ENCODE measurements at regions not wholly inside any gene's neighbourhood (a gene's known extent, or its start where the extent isn't known, plus 50 kb on each side); places are given as distances from the start of the nearest gene placed in this dataset.
"Not testable (repeated sequence)": the region's sequence is repeated elsewhere in the genome, so short reads cannot be mapped to it uniquely, and the experiment has no call there.

DNA sequence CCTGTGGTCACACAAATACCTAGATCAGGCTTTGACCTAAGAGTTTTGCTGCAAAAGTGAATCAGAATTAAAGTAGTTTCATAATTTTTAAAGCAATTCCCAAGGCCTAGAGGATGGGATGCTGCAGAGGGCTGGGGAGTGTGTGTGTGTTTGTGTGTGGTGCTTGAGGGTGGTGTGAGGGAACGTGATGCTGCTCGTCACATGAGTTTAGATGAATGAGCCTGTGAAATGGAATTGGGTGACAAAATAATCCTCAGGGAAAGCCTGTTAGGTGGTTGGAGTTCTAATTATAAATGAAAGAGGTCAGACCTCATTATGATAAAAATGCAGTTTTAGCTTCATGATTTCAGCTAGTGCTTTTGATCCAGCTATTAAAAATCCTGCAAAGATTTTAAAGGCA, 87.5 kb upstream of the TMEM170B start:
- DNase-seq, result no peak

DNA sequence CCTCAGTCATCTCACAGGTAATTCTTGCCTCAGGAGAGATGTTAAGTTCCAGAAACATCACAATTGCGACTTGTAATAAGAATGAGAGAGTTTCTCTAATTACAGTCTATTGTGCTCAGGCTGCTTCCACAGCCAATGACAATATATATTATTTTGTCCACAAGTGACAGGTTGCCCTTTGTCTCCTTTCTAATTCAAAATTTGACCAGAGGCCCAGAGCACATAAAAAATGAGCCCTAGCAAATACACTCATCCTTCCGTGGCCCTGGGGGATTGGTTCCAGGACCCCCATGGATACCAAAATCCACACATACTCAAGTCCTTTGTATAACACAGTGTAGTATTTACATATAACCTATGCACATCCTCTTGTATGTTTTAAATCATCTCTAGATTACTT, 88.1 kb upstream of the TMEM170B start:
- no peak for DNase-seq

DNA sequence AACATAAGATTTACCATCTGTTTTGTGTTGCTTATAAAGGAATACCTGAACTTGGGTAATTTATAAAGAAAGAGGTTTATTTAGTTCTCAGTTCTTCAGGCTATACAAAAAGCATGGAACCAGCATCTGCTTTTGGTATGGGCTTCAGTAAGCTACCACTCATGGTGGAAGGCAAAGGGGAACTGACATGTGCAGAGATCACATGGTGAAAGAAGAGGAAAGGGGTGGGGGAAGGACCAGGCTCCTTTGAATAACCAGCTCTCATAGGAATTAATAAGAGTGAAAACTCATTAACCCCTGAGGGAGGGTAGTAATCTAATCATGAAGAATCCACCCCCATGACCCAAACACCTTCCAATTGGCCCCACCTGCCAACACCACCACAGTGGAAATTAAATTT, 89.5 kb upstream of the TMEM170B start:
- no peak for DNase-seq

DNA sequence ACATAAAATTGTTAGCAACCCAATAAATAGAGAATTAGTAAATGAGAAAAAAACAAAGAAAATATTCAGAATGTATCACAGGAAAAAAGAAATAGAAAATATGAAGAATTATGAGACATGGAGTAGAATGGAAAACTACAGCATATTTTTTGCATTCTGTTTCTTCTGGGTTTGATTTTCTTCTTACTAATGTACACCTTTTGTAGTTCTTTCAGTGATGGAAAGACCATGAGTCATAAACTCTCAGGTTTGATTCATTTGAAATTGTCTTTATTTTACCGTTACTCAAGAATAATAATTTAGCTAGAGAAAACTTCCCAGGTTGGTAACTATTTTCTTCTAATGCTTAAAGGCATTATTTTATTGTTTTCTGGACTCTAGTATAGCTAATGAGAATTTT, 90.3 kb upstream of the TMEM170B start:
- no peak for DNase-seq

DNA sequence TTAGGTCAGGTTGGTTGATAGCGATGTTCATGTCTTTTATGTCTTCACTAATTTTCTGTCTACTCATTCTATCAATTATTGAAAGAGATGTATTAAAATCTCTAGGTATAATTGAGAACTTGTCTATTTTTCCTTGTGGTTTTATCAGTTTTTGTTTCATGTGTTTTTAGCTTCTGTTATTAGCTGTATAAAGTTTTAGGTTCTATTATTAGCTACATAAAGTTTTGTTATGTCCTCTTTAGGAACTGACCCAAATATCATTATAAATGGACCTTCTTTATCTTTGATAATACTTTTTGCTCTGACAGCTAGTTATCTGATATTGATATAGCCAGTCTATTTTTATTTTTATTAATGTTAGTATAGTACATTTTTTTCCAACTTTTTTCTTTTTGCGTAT, 92.4 kb upstream of the TMEM170B start:
- DNase-seq, result no peak

DNA sequence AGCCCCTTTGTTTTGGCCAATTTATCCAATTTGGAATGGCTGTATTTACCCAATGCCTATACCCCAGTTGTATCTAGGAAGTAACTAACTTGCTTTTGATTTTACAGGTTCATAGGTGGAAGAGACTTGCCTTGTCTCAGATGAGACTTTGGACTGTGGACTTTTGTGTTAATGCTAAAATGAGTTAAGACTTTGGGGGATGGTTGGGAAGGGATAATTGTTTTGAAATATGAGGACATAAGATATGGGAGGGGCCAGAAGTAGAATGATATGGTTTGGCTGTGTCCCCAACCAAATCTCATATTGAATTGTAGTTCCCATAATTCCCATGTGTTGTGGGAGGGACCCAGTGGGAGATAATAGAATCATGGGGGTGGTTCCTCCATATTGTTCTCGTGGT, 94.4 kb upstream of the TMEM170B start:
- not testable (repeated sequence) for DNase-seq

DNA sequence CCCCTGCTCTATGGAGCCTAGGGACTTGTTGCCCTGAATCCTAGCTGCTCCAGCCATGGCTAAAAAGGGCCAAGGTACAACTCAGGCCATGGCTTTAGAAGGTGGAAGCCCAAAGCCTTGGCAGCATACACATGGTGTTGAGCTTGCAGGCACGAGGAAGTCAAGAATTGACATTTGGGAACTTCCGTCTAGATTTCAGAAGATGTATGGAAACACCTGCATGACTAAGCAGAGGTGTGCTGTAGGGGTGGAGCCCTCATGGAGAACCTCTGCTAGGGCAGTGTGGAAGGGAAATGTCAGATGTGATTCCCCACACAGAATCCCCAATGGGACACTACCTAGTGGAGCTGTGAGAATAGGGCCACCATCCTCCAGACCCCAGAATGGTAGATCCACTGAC, 95.1 kb upstream of the TMEM170B start:
- no peak for DNase-seq

DNA sequence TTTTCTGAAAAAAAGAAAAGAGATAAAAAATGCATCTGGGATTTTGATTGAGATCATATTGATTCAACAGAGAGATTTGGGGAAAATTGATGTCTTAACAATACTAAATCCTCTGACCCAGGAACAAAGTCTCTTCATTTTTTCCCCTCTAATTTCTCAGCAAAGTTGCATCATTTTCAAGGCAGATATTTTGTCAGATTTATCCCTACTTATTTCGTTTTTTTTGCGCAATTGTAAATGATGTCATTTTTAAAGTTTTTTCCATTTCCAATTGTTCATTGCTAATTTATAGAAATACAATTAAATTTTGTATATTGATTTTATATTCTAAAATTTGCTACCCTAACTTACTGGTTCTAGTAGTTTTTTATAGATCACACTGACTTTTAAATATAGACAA, 97.7 kb upstream of the TMEM170B start:
- DNase-seq, result no peak

DNA sequence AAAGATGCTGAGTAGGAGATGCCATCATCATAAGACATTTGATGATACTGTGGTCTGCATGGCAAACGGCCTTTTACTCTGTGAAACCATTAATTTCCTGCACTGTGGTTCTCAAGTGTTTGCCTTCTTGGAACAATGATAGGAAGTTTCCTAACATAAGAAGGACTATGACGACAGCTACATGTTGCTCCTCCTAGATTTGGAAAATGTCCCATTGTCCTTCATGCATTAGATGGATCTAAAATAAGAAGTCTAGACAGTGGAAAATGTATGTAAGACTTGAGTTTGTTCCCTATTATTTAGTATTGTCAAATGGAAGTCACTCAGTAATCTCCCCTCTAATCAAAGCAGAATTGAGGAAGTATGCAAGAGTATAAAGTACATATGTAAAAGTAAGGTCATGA, 98.5 kb upstream of the TMEM170B start:
- no peak for DNase-seq

DNA sequence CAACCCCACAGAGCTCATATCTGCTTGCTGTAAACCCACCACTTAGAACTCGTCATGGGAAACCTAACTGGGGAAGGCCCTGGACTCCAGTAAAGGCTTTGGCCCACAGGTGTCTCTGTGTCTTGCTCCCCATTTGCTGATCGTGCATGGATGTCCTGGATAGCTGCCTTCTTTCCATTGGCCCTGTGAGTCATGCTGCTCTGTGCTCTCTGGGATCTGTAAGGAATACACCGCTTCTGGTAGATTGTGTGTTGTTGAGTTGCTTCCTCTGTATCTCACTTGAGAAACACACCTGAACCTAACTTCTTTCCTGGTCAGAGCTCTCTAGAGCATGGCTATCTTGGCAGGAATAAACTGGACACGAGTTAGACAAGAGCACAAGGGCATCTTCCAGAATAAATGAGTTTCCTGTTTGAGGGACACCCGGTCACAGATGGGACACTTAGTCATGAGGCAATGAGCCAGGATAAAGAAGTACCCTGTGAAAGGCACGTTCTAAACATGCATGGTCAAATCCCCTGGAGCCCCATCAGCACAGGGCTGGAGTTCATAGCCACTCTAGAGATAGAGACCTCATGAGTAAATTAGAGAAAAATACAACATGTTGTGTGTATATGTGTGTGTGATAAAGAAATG, 99.6 kb upstream of the TMEM170B start:
- peak; percentile 83 for DNase-seq

DNA sequence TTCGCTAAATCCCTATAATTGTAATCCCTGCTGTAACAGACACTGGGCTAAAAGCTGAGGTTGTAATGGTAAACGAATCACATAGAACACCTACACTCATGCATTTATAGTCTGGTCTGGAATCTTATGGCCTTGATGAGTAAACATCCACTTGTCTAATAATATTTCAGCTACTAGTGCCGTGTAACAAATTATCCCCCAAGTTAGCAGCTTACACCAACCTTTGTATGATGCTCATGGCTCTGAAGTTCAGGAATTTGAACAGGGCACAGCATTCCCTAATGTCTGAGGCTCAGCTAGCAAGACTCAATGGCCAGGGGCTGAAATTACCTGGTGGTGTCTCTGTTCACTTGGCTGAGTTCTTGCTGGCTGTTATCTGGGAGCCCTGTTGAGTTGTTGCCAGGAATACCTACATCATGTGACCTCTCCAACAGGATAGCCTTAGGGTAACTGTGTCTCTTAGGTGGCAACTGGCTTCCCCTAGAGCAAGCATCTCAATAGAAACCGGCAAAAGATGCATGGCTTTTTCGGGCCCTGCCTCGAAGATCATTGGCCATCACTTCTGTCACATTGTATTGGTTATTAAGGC, 100.9 kb upstream of the TMEM170B start:
- DNase-seq, result no peak

DNA sequence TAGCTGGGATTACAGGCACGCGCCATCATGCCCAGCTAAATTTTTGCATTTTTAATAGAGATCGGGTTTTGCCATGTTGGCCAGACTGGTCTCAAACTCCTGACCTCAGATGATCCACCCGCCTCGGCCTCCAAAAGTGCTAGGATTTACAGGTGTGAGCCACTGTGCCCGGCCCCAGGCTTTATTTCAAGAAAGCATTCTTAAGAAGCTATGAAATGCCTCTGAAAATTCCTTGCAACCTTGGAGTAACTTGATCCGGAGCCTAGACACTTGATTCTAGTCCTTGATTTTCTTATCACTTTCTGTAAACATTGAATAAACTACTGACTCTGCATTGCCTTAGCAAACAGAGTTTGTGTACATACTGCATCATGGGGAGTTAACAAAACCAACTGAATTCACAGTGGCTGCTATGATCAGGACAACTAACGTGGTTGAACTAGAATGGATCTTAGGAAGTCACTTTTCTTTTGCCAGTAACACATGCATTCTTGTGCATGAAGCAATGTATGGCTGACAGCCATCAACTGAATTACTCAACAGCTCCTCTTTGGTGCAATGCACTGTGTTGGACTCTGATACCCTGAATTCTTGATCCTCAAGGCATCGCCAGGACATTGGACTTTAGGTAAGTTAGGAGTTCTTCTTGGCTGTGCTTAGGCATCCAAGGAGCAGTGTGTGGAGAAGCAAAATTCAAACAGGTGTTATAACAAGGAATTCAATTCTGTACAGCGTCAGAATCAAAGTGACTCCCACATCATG, 102.8 kb upstream of the TMEM170B start:
- peak; percentile 80 for DNase-seq

DNA sequence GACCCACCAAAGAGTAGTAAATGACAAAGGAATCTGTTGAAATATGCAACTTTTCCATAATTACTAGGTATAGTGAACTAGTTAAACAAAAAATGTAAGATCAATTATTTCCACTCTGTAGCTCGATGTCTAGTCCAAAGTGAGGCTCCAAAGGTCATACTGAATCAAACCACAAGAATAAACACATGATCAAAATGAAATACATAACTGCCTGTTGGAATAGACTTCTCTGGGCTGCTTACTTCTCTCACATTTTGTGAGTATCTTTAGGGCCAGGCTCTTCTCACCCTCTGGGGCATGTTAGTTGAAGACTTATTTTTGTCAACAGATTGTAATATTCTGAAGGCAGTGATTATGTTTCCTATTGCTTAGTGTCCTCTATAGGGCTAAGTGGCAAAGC, 103.7 kb upstream of the TMEM170B start:
- no peak for DNase-seq

DNA sequence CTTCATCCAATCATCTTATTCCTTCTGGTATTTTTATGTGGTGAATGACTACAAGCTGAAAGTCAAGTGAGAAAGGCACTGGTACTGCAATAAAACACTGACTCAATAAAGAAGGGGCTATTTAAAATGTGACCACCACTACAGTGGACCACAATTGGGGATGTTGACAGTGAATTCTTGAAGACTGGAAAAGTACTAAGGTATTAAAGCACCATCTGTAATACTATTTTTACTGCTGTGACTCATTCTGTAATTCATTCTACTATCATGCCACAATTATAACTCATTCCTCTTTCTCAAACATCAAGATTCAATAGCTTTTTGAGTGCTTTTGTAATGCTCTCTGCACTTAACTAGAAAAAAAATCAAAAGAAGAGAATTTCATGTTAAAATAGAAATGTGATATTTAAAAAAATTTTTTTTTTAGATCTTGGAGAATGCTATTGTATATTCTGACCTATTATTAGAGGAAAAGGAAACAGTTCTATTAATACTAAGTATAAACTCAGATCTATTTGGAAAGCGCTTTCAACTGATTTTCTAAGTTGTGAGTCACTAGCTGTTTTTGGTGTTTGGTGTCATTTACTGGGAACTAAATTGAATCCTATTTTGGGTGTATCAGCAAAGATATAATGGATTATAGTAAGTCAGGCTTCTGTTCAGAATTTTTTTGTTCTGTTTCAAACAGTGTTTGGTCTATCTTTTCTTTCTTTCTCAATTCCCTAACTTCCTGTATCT, 104.7 kb upstream of the TMEM170B start:
- peak; percentile 95 for DNase-seq

DNA sequence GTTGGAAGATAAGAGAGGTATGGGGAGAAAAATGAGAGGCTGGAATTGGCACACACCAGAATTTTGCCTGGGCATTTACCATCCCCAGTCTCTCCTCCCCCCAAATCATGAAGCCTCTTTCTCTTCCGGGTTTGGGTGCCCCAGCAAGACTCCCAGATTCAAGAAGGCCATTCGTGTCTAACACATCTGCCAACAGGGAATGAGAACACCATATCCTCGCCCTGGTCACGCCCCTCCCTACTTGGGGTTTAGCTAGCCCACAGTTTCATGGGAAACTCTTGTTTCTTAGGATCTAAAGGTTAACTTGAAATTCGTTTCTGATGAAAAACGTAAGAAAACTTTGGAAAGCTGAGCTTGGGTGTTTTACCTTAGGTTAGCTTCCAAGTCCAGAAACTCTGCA, 105.5 kb upstream of the TMEM170B start:
- no peak for DNase-seq

DNA sequence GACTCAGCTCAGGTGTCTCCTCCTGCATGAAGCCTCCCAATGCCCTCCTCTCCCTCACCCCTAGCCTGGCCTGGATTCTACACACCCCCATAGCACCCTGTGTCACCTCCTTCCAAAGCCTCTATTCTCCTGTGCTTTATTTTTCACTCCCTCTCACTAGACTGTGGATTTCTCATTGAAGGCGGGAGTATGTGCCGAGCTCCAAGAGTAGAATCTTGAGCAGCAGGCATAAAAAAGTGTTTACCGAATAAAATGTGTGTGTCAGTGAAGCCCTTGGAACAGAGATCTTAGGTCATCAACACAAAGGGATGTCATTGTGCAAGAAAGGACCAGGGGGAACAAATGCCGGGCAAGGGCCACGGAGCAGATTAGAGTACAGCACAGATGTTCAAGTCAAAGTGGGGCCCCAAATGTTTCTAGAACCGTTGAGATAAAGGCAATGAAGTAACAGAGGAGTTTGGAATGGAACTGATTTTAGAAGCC, 106.1 kb upstream of the TMEM170B start:
- DNase-seq, result no peak

DNA sequence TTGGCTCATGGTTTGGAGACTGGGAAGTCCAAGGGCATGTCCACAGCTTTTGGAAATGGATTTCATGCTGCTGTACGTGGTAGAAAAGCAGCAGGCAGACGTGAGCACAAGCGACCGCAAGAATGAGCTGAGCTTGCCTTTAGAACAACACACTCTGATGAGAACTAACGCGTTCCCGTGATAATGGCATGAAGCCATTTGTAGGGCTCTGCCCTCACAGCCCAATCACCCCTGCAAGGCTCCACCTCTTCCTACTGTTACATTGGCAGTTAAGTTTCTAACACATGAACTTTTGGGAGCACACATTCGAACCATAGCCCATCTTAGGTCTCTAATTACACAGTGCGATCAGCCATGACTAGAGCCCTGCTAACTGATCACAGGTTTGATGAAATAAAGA, 107.5 kb upstream of the TMEM170B start:
- no peak for DNase-seq

DNA sequence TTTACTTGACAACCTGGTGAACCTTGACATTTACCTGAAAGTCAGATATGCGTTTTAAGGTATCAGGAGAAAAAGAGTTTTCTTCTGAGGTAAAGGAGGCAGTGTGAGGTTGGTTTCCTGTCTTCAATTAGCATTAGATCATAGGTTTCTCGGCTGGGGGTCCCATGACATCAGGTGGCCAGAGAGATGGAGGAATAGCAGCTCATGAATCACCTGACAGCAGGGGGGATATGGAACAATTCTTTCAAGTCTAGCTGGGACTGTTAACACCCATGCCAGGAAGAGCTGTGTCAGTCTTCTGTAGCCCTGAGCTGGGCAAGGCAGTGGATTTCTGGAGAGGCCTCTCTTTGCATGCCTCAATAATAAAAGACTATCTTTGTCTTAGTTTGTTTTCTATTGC, 108.0 kb upstream of the TMEM170B start:
- DNase-seq, result peak; percentile 73

DNA sequence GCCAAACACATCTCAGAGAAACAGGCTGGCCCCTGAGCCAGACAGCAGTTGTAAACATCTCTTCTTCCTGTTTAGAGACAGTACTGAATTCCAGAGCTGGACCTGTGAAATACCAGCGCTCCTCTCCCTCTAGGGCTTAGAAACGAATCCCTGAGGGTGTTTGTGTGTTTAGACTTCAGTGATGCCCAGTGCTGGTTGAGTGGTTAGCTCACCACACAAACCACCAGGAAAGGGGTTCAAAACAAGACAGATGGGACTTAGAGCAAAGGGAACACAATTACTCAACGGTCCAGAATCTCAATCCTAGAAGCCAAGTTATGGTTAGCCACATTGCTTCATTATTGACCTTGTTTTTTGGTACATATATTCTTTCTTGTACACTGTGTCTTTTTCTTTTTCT, 108.7 kb upstream of the TMEM170B start:
- DNase-seq, result peak; percentile 73

DNA sequence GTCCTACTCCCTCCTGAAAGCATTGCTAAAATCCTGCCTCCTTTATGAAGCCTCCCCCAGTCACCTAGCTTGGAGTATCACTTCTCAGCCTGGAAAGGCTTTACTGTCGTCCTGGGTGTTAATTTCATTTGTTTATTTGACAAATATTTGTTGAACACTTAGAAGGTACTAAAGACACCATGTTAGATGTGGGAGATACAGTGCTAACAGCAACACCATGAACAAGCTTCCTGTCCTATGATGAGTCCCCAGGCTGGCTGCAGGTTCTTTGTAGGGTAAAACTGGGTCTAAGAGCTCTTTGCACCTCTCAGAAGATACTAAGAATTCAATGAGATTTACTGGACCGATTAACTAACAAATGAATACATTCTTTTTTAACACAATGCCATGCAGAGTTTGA, 109.2 kb upstream of the TMEM170B start:
- no peak for DNase-seq

DNA sequence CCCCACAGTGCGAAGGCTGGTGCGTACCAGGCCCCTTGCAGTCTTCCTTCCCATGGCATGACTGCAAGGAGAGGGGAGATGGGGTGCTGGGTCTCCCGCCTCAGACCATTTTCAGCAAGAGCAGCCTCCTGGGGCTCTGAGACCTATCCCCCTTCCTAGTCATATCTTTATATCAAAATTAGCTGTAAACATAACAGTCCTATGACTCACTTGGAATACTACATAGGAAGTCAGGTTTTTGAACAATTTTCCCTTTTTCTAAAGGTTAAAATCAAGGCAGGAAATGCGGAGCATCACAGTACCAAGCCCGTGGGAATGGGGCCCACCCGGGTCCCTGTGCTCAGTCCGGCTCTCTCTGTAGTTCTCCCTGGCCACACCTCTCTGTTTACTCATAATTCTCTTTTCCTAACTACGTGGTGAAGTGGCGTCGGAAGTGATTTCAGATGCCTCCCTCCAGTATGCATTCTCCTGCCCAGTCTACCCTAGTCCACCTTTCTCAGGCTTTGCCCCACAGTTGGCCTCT, 109.8 kb upstream of the TMEM170B start:
- peak; percentile 50 for DNase-seq

DNA sequence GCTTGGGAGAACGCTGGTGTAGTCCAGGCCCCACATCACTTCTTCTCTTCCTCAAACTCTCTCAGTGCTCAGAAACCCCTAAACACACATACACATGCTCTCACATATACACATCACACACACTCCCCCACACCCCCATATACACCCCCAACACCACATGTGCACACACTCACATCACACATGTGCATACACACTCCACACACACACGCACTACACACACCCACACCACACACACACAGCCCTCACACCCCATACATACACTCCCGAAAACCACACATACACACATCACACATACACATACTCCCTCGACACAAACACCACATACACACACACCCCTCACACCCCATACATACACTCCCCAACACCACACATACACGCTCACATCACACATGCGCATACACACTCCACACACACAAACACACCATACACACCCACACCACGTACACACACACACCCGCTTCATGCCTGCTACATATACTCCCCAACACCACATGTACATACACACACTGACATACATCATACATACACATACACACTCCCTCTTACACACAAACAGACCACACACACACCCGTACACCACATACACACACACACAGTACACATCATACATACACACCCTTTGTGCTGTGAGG, 110.3 kb upstream of the TMEM170B start:
- no peak for DNase-seq

DNA sequence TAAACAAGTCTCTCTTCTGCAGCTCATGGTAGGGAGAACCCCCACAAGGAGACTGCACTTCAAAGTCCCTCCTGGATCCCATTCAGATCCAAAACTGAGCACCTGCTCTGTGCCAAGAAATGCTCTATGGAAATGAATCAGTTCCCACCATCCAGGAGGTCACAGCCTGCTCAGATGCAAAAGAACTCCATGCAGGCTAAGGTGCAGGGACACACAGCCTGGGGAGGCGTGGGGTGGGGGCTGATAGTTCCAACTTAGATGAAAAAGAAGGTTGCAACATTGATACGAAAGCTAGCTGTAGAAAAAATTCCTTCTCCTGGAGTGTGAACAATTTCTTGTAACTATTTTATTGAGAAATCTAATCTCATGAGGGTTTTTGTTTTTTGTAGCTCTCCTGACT, 111.0 kb upstream of the TMEM170B start:
- no peak for DNase-seq

All from fibroblast of skin of back (primary cell).